ENCODE measurements at regions not wholly inside any gene's neighbourhood (a gene's known extent, or its start where the extent isn't known, plus 50 kb on each side); places are given as distances from the start of the nearest gene placed in this dataset.
A peak's percentile ranks its signal among the peaks of the same experiment; 100 is the strongest.

DNA sequence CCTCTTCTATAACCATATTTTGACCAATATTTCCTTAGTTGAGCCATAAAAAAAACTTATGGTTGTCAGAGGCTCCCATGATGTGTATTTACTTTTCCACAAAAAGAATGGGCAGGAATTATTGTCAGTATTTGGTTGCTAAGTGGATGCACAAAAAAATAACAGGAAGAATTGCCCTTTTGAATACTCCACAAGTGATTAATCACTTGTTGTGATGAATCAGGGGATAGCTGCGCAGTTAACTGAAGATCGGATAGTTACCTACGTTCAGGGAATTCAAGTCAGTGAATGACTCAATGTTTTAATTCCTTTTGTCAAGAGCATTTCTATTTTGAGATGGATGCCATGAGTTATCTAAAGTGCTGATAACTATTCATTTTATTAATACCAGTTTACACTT, 785.2 kb upstream of the B3GALT2 start:
- peaks cover 0 to 6% (median 0%) of the 10 kb centered on the region in 9 donors for H3K9me3 Mint-ChIP-seq
- no peak for DNase-seq
- peaks cover 0 to 7% (median 4%) of the 10 kb centered on the region in 4 donors for H3K4me1 Mint-ChIP-seq
- peaks cover 0 to 2% (median 0%) of the 10 kb centered on the region in 3 donors for H3K36me3 Mint-ChIP-seq
- POLR2A ChIA-PET = no interaction called here
- no peak for ATAC-seq
- H3K27me3 Mint-ChIP-seq = no peaks in the 10 kb centered on the region
- no peak overlapping the region for H3K27ac Mint-ChIP-seq
- H3K4me3 Mint-ChIP-seq = no peak overlapping the region

DNA sequence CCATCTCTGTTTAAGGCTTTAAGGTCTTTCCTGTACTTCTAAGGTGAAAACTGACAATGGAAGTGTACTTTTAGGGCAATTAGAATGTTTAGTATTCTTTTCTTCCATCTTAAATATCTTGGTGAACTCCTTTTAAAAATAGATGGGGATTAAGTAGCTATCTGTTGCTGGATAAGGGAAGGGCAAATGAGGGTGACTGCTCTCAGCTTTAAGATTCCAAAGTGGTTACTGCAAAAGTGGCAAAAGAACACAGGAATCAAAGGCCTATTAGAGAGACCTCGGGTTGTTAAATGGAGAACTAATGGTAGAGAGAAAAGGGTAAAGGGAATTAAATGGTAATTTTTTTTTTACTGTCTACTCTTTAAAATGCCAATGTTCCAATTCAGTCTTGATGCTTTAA, 774.1 kb upstream of the B3GALT2 start:
- ATAC-seq = no peak
- no peaks in the 10 kb centered on the region for H3K36me3 Mint-ChIP-seq
- no peak overlapping the region for H3K4me3 Mint-ChIP-seq
- H3K4me1 Mint-ChIP-seq = peaks cover 0 to 2% (median 0%) of the 10 kb centered on the region in 4 donors
- H3K27me3 Mint-ChIP-seq = no peaks in the 10 kb centered on the region
- POLR2A ChIA-PET = no interaction called here
- H3K27ac Mint-ChIP-seq = no peak overlapping the region
- no peak for DNase-seq
- peaks cover 0 to 4% (median 0%) of the 10 kb centered on the region in 9 donors for H3K9me3 Mint-ChIP-seq

DNA sequence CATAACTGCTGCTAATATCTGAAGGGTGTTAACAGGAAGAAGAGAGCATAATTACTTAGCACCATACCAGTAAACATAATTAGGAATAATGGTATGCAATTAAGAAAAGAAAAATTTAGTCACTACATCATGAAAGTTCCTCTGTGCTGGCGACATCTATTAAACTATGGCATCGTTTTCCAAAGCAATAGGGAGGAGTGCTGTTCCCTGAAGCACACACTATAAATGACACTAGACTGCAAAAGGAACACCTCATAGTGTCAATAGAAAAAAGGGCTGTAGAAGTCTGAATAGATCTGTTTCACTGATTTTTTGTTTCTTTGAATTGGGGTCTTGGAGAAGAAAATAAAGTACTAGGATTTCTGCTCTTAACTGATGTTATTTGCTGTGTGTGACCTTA, 773.6 kb upstream of the B3GALT2 start:
- DNase-seq (no peak), ATAC-seq (no peak)
- no peaks in the 10 kb centered on the region for H3K27me3 Mint-ChIP-seq
- H3K4me1 Mint-ChIP-seq = peaks cover 0 to 2% (median 0%) of the 10 kb centered on the region in 4 donors
- H3K4me3 Mint-ChIP-seq = no peak overlapping the region
- no peak overlapping the region for H3K27ac Mint-ChIP-seq
- H3K36me3 Mint-ChIP-seq = no peaks in the 10 kb centered on the region
- peaks cover 0 to 4% (median 0%) of the 10 kb centered on the region in 9 donors for H3K9me3 Mint-ChIP-seq
- POLR2A ChIA-PET = no interaction called here

DNA sequence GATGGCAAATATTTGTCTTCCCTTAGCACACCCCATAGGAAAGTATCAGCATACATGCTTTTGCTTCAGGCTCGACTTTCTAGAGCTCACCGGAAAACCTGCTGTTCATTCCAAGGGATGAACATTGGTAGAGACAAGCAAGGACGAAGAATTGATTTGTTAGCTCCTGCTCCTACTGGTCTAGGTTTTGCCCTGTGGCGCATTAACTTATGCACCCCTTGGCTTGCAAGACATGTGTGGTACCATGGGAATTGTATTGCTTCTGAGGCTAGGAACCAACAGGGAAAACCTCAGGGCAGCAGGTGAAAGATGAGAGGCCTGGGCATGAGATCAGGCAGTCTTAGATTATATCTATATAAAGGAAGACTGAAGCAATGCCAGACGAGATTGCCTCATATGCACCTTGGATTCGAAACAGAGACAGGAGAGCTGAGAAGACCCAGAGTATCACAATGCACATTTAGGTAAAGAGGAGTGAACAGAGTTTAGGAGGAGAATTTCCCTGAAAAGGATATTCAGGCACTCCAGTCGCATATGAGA, 771.2 kb upstream of the B3GALT2 start:
- Mint-ChIP-seq H3K4me3 (no peak overlapping the region), H3K4me1 (peaks cover 0 to 5% (median 0%) of the 10 kb centered on the region in 4 donors), H3K27me3 (no peaks in the 10 kb centered on the region), H3K36me3 (no peaks in the 10 kb centered on the region), H3K9me3 (peaks cover 0 to 4% (median 0%) of the 10 kb centered on the region in 9 donors), H3K27ac (no peak overlapping the region)
- no peak for ATAC-seq
- no peak for DNase-seq
- POLR2A ChIA-PET = no interaction called here

DNA sequence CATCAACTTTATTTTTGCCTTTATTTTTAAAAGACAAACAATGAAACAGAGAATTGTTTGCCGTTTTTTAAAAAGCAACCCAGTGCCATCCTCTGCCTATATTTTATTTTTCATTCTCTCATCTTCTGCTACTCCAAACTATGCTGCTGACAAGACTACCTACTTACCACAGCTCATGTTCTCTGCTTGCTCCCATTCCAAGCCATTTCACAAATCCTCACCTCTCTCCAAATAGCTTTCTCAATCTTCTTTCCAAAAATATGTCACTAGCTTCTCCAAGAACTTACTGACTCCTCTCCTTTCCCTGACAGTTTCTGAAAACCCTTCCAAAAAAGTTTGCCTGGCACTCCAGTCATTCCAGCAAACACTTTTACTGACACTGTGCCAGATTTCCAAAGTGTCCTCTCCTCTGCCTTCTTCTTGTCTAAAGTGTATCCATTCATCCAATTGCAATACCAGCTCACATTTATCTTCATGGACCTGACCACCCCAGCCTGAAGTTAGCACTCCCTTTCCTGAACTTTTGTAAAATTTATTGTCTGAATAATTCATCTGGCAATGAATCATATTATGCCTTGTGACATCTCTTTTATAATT, 766.5 kb upstream of the B3GALT2 start:
- Mint-ChIP-seq H3K4me1 (peaks cover 0 to 5% (median 0%) of the 10 kb centered on the region in 4 donors), H3K9me3 (peaks cover 0 to 6% (median 0%) of the 10 kb centered on the region in 9 donors), H3K4me3 (no peak overlapping the region), H3K27me3 (no peaks in the 10 kb centered on the region), H3K27ac (peak overlapping the region in 4 of 10 donors; percentile 4 to 14 (median 14)), H3K36me3 (no peaks in the 10 kb centered on the region)
- POLR2A ChIA-PET = interaction anchor here (0.7 kb wide), 1 partner anchor 97 kb away, joined by 5 read pairs; no protein-coding TSS in a partner anchor
- DNase-seq (no peak), ATAC-seq (no peak)

DNA sequence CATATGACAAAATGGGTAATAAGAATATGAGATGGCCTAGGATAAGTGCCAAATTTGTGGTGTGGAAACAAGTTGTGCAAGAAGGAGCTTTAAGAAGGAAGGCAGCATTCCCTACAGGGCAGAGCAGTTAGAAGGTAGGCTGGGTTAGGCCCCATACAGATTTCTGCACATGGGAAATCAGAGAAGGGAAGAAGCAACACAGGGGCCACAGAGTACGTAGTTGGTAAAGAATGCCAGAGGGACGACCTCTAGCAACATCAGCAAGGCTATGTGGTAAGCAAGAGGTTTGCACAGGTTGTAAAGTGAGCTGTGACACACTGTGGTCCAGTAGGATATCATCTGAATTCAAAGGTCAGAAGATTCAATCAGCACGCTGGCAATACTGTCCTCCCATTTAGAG, 765.6 kb upstream of the B3GALT2 start:
- Mint-ChIP-seq H3K9me3 (peaks cover 0 to 6% (median 0%) of the 10 kb centered on the region in 9 donors), H3K4me3 (no peak overlapping the region), H3K27ac (no peak overlapping the region), H3K4me1 (peaks cover 0 to 5% (median 0%) of the 10 kb centered on the region in 4 donors), H3K27me3 (no peaks in the 10 kb centered on the region), H3K36me3 (peaks cover 0 to 3% (median 0%) of the 10 kb centered on the region in 3 donors)
- DNase-seq = no peak
- ATAC-seq = no peak
- POLR2A ChIA-PET = no interaction called here

DNA sequence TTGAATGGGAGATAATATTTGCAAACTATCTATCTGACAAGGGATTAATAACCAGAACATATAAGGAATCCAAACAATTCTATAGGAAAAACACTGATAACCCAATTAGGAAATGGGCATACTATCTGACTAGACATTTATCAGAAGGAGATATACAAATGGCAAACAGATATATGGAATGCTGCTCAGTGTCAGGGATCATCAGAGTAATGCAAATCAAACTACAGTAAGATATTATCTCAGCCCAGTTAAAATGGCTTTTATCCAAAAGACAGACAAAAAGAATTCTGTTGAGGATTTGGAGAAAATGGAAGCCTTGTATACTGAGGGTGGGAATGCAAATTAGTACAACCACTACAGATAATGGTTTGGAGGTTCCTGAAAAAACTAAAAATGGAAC, 758.0 kb upstream of the B3GALT2 start:
- Mint-ChIP-seq H3K36me3 (peaks cover 0 to 11% (median 0%) of the 10 kb centered on the region in 3 donors), H3K4me3 (no peak overlapping the region), H3K9me3 (peaks cover 0 to 11% (median 4%) of the 10 kb centered on the region in 9 donors), H3K27me3 (no peaks in the 10 kb centered on the region), H3K27ac (no peak overlapping the region), H3K4me1 (peaks cover 0 to 3% (median under 1%) of the 10 kb centered on the region in 4 donors)
- POLR2A ChIA-PET = no interaction called here
- DNase-seq (no peak), ATAC-seq (no peak)

DNA sequence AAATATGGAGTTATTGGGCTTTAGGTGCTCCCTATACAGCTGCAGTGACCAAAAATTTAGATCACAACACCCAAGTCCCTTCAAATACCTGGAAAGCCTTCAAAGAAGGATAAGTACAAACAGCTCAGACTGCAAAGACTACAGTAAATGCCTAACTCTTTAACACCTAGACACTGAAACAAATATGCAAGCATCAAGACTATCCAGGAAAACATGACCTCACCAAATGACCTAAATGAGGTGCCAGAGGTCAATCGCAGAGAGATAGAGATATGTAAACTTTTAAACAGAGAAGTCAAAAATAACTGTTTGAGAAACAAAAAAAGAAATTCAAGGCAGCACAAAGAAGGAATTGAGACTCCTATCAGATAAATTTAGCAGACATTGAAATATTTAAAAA, 753.8 kb upstream of the B3GALT2 start:
- H3K36me3 Mint-ChIP-seq = no peaks in the 10 kb centered on the region

DNA sequence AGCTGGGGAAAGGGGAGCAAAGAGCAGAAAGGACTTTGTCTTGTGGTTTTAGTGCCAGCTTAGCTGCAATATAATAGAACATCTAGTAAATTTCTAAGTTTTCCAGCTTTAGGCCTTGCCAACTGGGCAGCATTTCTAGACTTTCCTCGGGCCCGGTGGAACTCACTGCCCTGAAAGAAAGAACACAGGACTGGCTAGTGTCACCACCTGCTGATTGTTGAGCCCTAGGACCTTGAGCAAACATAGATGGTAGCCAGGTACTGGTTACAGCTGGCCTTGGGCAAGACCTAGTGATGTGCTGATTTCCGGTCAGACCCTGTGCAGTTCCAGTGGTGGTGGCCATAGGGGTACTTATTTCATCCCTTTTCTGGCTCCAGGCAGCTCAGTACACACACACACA, 753.2 kb upstream of the B3GALT2 start:
- H3K4me1 Mint-ChIP-seq = no peaks in the 10 kb centered on the region
- DNase-seq (no peak), ATAC-seq (no peak)
- H3K9me3 Mint-ChIP-seq = peaks cover 0 to 5% (median 0%) of the 10 kb centered on the region in 9 donors
- H3K36me3 Mint-ChIP-seq = no peaks in the 10 kb centered on the region
- no peak overlapping the region for H3K4me3 Mint-ChIP-seq
- no peaks in the 10 kb centered on the region for H3K27me3 Mint-ChIP-seq
- no peak overlapping the region for H3K27ac Mint-ChIP-seq
- POLR2A ChIA-PET = no interaction called here

More for the DNA sequence above, 753.8 kb upstream of the B3GALT2 start:
- Mint-ChIP-seq H3K27me3 (no peaks in the 10 kb centered on the region), H3K27ac (no peak overlapping the region), H3K4me3 (no peak overlapping the region), H3K9me3 (peaks cover 0 to 5% (median 0%) of the 10 kb centered on the region in 9 donors), H3K4me1 (peaks cover 0 to 3% (median under 1%) of the 10 kb centered on the region in 4 donors)
- POLR2A ChIA-PET = no interaction called here
- ATAC-seq (no peak), DNase-seq (no peak)

DNA sequence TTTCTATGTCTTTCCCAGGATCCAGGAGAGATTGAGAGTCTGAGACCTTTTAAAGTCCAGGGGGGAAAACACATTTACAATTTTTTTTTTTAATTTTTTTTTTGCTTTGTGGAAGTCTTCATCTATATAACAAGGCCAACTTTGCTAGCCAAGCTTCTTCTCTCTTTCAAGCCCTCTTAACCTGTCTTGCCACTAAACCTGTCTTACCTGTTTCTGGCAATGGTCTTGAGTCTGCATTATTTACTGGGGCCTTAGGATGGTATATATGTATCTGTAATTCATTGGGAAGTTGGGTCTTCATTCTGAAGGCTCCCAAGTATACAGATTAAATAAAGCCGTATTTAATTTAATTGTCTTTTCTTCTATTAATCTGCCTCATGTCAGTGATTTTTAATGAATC, 750.9 kb upstream of the B3GALT2 start:
- H3K27ac Mint-ChIP-seq = no peak overlapping the region
- H3K9me3 Mint-ChIP-seq = peaks cover 0 to 5% (median 0%) of the 10 kb centered on the region in 9 donors
- peaks cover 0 to 2% (median 0%) of the 10 kb centered on the region in 4 donors for H3K4me1 Mint-ChIP-seq
- no peaks in the 10 kb centered on the region for H3K27me3 Mint-ChIP-seq
- POLR2A ChIA-PET = no interaction called here
- no peak for DNase-seq
- no peak overlapping the region for H3K4me3 Mint-ChIP-seq
- no peaks in the 10 kb centered on the region for H3K36me3 Mint-ChIP-seq
- no peak for ATAC-seq

DNA sequence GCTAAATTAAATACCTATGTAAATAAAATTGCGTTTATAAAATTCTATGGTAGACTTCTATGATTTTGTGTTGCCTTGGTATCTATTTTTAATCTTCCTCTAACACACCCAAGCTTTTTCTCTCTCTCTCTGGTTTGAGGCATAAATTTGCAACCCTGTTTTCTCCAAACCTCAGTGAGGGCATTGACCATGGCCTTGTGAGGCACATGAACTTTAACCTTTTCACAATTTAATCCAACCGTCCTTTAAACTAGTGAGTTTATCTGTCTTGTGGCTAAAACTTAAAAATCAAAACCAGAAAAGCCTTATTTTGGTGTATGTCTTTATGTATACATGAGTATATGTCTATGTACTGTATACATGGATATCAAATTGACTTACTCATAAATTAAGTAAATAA, 746.6 kb upstream of the B3GALT2 start:
- POLR2A ChIA-PET = no interaction called here
- no peak for ATAC-seq
- H3K9me3 Mint-ChIP-seq = peaks cover 0 to 13% (median 0%) of the 10 kb centered on the region in 9 donors

DNA sequence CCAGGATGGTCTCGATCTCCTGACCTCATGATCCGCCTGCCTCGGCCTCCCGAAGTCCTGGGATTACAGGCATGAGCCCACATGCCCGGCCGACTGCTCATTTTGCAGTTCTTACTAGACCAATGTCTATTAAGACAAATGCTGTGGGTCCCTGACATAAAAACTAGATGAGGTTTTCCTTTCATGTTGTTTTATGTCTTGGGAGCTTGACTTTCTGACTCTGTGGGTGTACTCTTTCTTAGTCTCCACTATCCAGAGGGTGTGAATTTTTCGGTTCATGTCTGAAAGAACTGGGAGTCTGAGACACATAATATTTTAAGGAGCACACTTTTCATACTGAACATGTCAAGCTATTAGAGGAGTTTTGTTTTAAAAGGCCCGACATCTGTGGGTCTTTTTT, 744.9 kb upstream of the B3GALT2 start:
- ATAC-seq = no peak
- H3K36me3 Mint-ChIP-seq = peaks cover 0 to 6% (median 0%) of the 10 kb centered on the region in 3 donors
- H3K27me3 Mint-ChIP-seq = no peaks in the 10 kb centered on the region
- H3K4me3 Mint-ChIP-seq = no peak overlapping the region
- no peak overlapping the region for H3K27ac Mint-ChIP-seq
- H3K9me3 Mint-ChIP-seq = peaks cover 0 to 29% (median 3%) of the 10 kb centered on the region in 9 donors
- peaks cover 0 to 6% (median 2%) of the 10 kb centered on the region in 4 donors for H3K4me1 Mint-ChIP-seq
- POLR2A ChIA-PET = no interaction called here
- no peak for DNase-seq

More for the DNA sequence above, 746.6 kb upstream of the B3GALT2 start:
- H3K27ac Mint-ChIP-seq = peak overlapping the region in 2 of 10 donors; percentile 37 to 61
- peaks cover 0 to 6% (median 2%) of the 10 kb centered on the region in 4 donors for H3K4me1 Mint-ChIP-seq
- no peaks in the 10 kb centered on the region for H3K36me3 Mint-ChIP-seq
- DNase-seq = no peak
- H3K4me3 Mint-ChIP-seq = no peak overlapping the region
- no peaks in the 10 kb centered on the region for H3K27me3 Mint-ChIP-seq

DNA sequence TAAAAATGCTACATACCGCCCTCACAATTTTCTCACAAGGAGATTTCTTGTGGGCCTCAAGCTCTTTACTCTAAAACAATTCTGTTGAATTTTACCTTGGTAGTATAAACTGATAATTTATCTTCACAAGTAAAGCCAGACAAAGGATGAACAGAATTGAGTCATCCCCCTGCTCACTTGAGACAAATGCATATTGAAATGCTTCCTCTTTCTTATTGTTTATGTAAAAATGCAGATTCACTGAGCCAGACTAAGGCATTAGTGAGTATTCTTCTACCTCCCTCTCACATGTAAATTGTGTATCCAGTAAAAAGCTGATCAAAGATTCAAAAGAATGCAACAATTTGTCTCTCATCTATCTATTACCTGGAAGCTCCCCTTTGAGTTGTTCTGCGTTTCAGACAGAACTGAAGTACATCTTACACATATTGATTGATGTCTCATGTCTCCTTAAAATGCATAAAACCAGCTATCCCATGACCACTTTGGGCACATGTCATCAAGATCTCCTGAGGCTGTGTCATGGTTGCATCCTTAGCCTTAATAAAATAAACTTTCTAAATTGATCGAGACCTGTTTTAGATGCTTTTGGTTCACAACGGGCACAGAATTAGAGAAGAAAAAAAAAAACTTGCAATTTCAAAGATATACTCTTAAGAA, 743.1 kb upstream of the B3GALT2 start:
- peaks cover 0 to 30% (median 6%) of the 10 kb centered on the region in 9 donors for H3K9me3 Mint-ChIP-seq
- peak overlapping the region in 1 of 10 donors; percentile 4 for H3K27ac Mint-ChIP-seq
- ATAC-seq (no peak), DNase-seq (no peak)
- POLR2A ChIA-PET = no interaction called here
- H3K4me1 Mint-ChIP-seq = peaks cover 0 to 6% (median 2%) of the 10 kb centered on the region in 4 donors
- H3K27me3 Mint-ChIP-seq = no peaks in the 10 kb centered on the region
- H3K36me3 Mint-ChIP-seq = peaks cover 0 to 8% (median 0%) of the 10 kb centered on the region in 3 donors
- H3K4me3 Mint-ChIP-seq = no peak overlapping the region

All from naive thymus-derived CD8-positive, alpha-beta T cell (primary cell).